CD8-positive, alpha-beta memory T cell (primary cell): ENCODE measurements at regions not wholly inside any gene's neighbourhood (a gene's known extent, or its start where the extent isn't known, plus 50 kb on each side); places are given as distances from the start of the nearest gene placed in this dataset.
"Not testable (repeated sequence)": the region's sequence is repeated elsewhere in the genome, so short reads cannot be mapped to it uniquely, and the experiment has no call there.

Experiments
- CTCF ChIA-PET: fragments of 350-600 bp; sonication (Branson Sonifier 250); formaldehyde crosslinking; loops from one replicate; lab custom pipeline; 2021; ENCODE audit warnings: antibody characterized with exemption; lab: Charles Lee
- POLR2A ChIA-PET: fragments of 350-600 bp; sonication (Branson Sonifier 250); formaldehyde crosslinking; loops from one replicate; lab custom pipeline; 2021; ENCODE audit warnings: antibody characterized with exemption; lab: Charles Lee
- DNase-seq, 5 donors: peaks; one replicate each; pipeline versions ENCODE4 v3.0.0 to v3.0.0-alpha.2; 2020 to 2022; ENCODE audit warnings: mixed read lengths in 1 of 5
- H3K27ac ChIP-seq: one replicate; pipeline ENCODE4 v1.7.0; 2013; ENCODE audit warnings: low read depth, mild to moderate bottlenecking, low read length, moderate library complexity
- H3K27me3 ChIP-seq: 2 replicates; pipeline ENCODE4 v1.7.0; 2013; ENCODE audit warnings: low read length, mild to moderate bottlenecking; ENCODE audit not compliant: insufficient read depth, poor library complexity, severe bottlenecking
- H3K36me3 ChIP-seq: 2 replicates; pipeline ENCODE4 v1.7.0; 2013; ENCODE audit warnings: mild to moderate bottlenecking, low read length, moderate library complexity; ENCODE audit not compliant: insufficient read depth
- H3K4me1 ChIP-seq: 2 replicates; pipeline ENCODE4 v1.7.0; 2013; ENCODE audit warnings: mild to moderate bottlenecking, low read length, moderate library complexity; ENCODE audit not compliant: insufficient read depth
- H3K4me3 ChIP-seq: 2 replicates; pipeline ENCODE4 v1.7.0; 2013; ENCODE audit warnings: mild to moderate bottlenecking, low read length
- H3K9me3 ChIP-seq: 2 replicates; pipeline ENCODE4 v1.7.0; 2013; ENCODE audit warnings: mild to moderate bottlenecking, low read length
- H3K27ac Mint-ChIP-seq, 8 donors: one replicate each; pipeline ENCODE4 v1.8.0; 2020 to 2021; ENCODE audit warnings: mixed read lengths in 8 of 8, mild to moderate bottlenecking in 6 of 8, inconsistent platforms in 3 of 8, moderate library complexity in 3 of 8
- H3K27me3 Mint-ChIP-seq, 2 donors: one replicate each; pipeline ENCODE4 v1.8.0; 2020 to 2021; ENCODE audit warnings: mixed read lengths in 2 of 2, mild to moderate bottlenecking in 1 of 2, moderate library complexity in 1 of 2
- H3K36me3 Mint-ChIP-seq, 3 donors: one replicate each; pipeline ENCODE4 v1.8.0; 2020 to 2021; ENCODE audit warnings: mixed read lengths in 3 of 3, inconsistent platforms in 1 of 3, mild to moderate bottlenecking in 1 of 3
- H3K4me1 Mint-ChIP-seq, 3 donors: one replicate each; pipeline ENCODE4 v1.8.0; 2020 to 2021; ENCODE audit warnings: mixed read lengths in 3 of 3, inconsistent platforms in 1 of 3, mild to moderate bottlenecking in 1 of 3
- H3K4me3 Mint-ChIP-seq, 7 donors: one replicate each; pipeline ENCODE4 v1.8.0; 2020 to 2021; ENCODE audit warnings: mixed read lengths in 7 of 7, mild to moderate bottlenecking in 6 of 7, moderate library complexity in 4 of 7, inconsistent platforms in 2 of 7
- H3K9me3 Mint-ChIP-seq, 5 donors: one replicate each; pipeline ENCODE4 v1.8.0; 2020 to 2022; ENCODE audit warnings: mixed read lengths in 5 of 5, mild to moderate bottlenecking in 3 of 5, moderate library complexity in 2 of 5, inconsistent platforms in 1 of 5

GRCh38 chrX:34470507-34470906, 186.6 kb downstream of the TMEM47 start:
- CTCF ChIA-PET = no interaction called here
- Mint-ChIP-seq H3K9me3 (peaks cover 0 to 5% (median 0%) of the 10 kb centered on the region in 5 donors), H3K4me3 (no peak overlapping the region), H3K36me3 (no peaks in the 10 kb centered on the region), H3K27me3 (peaks cover 0 to under 1% of the 10 kb centered on the region in 2 donors), H3K4me1 (no peaks in the 10 kb centered on the region), H3K27ac (no peak overlapping the region)
- Histone ChIP-seq H3K4me1 (no peaks in the 10 kb centered on the region), H3K27ac (no peak overlapping the region), H3K9me3 (no peaks in the 10 kb centered on the region), H3K36me3 (no peaks in the 10 kb centered on the region), H3K27me3 (no peaks in the 10 kb centered on the region), H3K4me3 (no peak overlapping the region)
- POLR2A ChIA-PET = no interaction called here
- DNase-seq = no peak

- H3K27ac ChIP-seq = no peak overlapping the region
- Mint-ChIP-seq H3K36me3 (no peaks in the 10 kb centered on the region), H3K27me3 (peaks cover 0 to 1% of the 10 kb centered on the region in 2 donors), H3K27ac (no peak overlapping the region), H3K9me3 (peaks cover 2 to 10% (median 2%) of the 10 kb centered on the region in 5 donors), H3K4me1 (no peaks in the 10 kb centered on the region), H3K4me3 (no peak overlapping the region)
- POLR2A ChIA-PET = no interaction called here
- H3K4me3 ChIP-seq = no peak overlapping the region
- H3K36me3 ChIP-seq = no peaks in the 10 kb centered on the region
- H3K27me3 ChIP-seq = no peaks in the 10 kb centered on the region
- CTCF ChIA-PET = no interaction called here
- no peaks in the 10 kb centered on the region for H3K9me3 ChIP-seq
- no peaks in the 10 kb centered on the region for H3K4me1 ChIP-seq
- no peak for DNase-seq
Measured at GRCh38 chrX:34467437-34467836, 189.6 kb downstream of the TMEM47 start.

- H3K9me3 ChIP-seq, H3K4me1 ChIP-seq, H3K27me3 Mint-ChIP-seq, H3K36me3 Mint-ChIP-seq, H3K36me3 ChIP-seq, POLR2A ChIA-PET, H3K4me3 ChIP-seq, DNase-seq, H3K27ac ChIP-seq, H3K4me3 Mint-ChIP-seq, H3K4me1 Mint-ChIP-seq, CTCF ChIA-PET, H3K9me3 Mint-ChIP-seq, H3K27me3 ChIP-seq, H3K27ac Mint-ChIP-seq: not testable (repeated sequence)
Measured at GRCh38 chrX:34463220-34463619, 193.9 kb downstream of the TMEM47 start.

- H3K4me1 Mint-ChIP-seq, H3K27ac ChIP-seq, H3K27ac Mint-ChIP-seq, H3K4me3 ChIP-seq, H3K4me1 ChIP-seq, H3K9me3 Mint-ChIP-seq, H3K36me3 ChIP-seq, CTCF ChIA-PET, H3K4me3 Mint-ChIP-seq, POLR2A ChIA-PET, H3K36me3 Mint-ChIP-seq, H3K27me3 Mint-ChIP-seq, DNase-seq, H3K27me3 ChIP-seq, H3K9me3 ChIP-seq: not testable (repeated sequence)
Measured at GRCh38 chrX:34457850-34458249, 199.2 kb downstream of the TMEM47 start.

- H3K9me3 ChIP-seq = no peaks in the 10 kb centered on the region
- no peak overlapping the region for H3K4me3 ChIP-seq
- Mint-ChIP-seq H3K4me3 (no peak overlapping the region), H3K27ac (no peak overlapping the region), H3K9me3 (peaks cover 8 to 13% (median 8%) of the 10 kb centered on the region in 5 donors), H3K36me3 (no peaks in the 10 kb centered on the region), H3K4me1 (no peaks in the 10 kb centered on the region), H3K27me3 (no peaks in the 10 kb centered on the region)
- no peaks in the 10 kb centered on the region for H3K27me3 ChIP-seq
- no peak for DNase-seq
- H3K36me3 ChIP-seq = no peaks in the 10 kb centered on the region
- no peak overlapping the region for H3K27ac ChIP-seq
- CTCF ChIA-PET = no interaction called here
- POLR2A ChIA-PET = no interaction called here
- no peaks in the 10 kb centered on the region for H3K4me1 ChIP-seq
Measured at GRCh38 chrX:34437586-34437985, 219.5 kb downstream of the TMEM47 start.

GRCh38 chrX:34426334-34426733, 230.8 kb downstream of the TMEM47 start:
- Mint-ChIP-seq H3K4me3 (no peak overlapping the region), H3K27me3 (no peaks in the 10 kb centered on the region), H3K9me3 (peaks cover 0 to 15% (median 7%) of the 10 kb centered on the region in 5 donors), H3K4me1 (no peaks in the 10 kb centered on the region), H3K27ac (no peak overlapping the region), H3K36me3 (no peaks in the 10 kb centered on the region)
- no peaks in the 10 kb centered on the region for H3K36me3 ChIP-seq
- H3K4me1 ChIP-seq = no peaks in the 10 kb centered on the region
- no peaks in the 10 kb centered on the region for H3K9me3 ChIP-seq
- POLR2A ChIA-PET = no interaction called here
- no peak overlapping the region for H3K27ac ChIP-seq
- H3K27me3 ChIP-seq = no peaks in the 10 kb centered on the region
- CTCF ChIA-PET = no interaction called here
- no peak for DNase-seq
- no peak overlapping the region for H3K4me3 ChIP-seq

- no peaks in the 10 kb centered on the region for H3K9me3 ChIP-seq
- CTCF ChIA-PET = no interaction called here
- no peak overlapping the region for H3K27ac Mint-ChIP-seq
- H3K36me3 Mint-ChIP-seq = no peaks in the 10 kb centered on the region
- H3K27me3 Mint-ChIP-seq = peaks cover 0 to 3% of the 10 kb centered on the region in 2 donors
- H3K4me3 Mint-ChIP-seq = no peak overlapping the region
- no peaks in the 10 kb centered on the region for H3K36me3 ChIP-seq
- DNase-seq = no peak
- H3K4me3 ChIP-seq = no peak overlapping the region
- H3K4me1 Mint-ChIP-seq = no peaks in the 10 kb centered on the region
- no peaks in the 10 kb centered on the region for H3K4me1 ChIP-seq
- no peak overlapping the region for H3K27ac ChIP-seq
- H3K27me3 ChIP-seq = no peaks in the 10 kb centered on the region
- H3K9me3 Mint-ChIP-seq = peaks cover 0 to 7% (median 1%) of the 10 kb centered on the region in 5 donors
- POLR2A ChIA-PET = no interaction called here
Measured at GRCh38 chrX:34406580-34406979, 250.5 kb downstream of the TMEM47 start.

- no peaks in the 10 kb centered on the region for H3K27me3 ChIP-seq
- no peaks in the 10 kb centered on the region for H3K4me1 Mint-ChIP-seq
- H3K4me3 ChIP-seq = no peak overlapping the region
- H3K4me1 ChIP-seq = no peaks in the 10 kb centered on the region
- ChIA-PET POLR2A (no interaction called here), CTCF (no interaction called here)
- no peaks in the 10 kb centered on the region for H3K36me3 Mint-ChIP-seq
- H3K27ac Mint-ChIP-seq = no peak overlapping the region
- no peak for DNase-seq
- H3K27me3 Mint-ChIP-seq = peaks cover 0 to 6% of the 10 kb centered on the region in 2 donors
- peaks cover 0 to 7% (median 2%) of the 10 kb centered on the region in 5 donors for H3K9me3 Mint-ChIP-seq
- no peak overlapping the region for H3K4me3 Mint-ChIP-seq
- no peaks in the 10 kb centered on the region for H3K36me3 ChIP-seq
- H3K9me3 ChIP-seq = no peaks in the 10 kb centered on the region
- no peak overlapping the region for H3K27ac ChIP-seq
Measured at GRCh38 chrX:34404386-34405070, 252.6 kb downstream of the TMEM47 start.
